NB4 (cell line): ENCODE measurements at regions not wholly inside any gene's neighbourhood (a gene's known extent, or its start where the extent isn't known, plus 50 kb on each side); places are given as distances from the start of the nearest gene placed in this dataset.

Experiments
- DNase-seq: peaks from one replicate; pipeline ENCODE4 v3.0.0; 2010; ENCODE audit warnings: low read depth
- H3K4me3 ChIP-seq: one replicate; pipeline ENCODE4 v1.5.1; 2011; ENCODE audit warnings: mild to moderate bottlenecking, low read depth, low read length, moderate library complexity
- MAX ChIP-seq: IDR thresholded peaks from 2 replicates; pipeline ENCODE4 v1.6.1; 2011; ENCODE audit warnings: low read depth, low read length
- MYC ChIP-seq: IDR thresholded peaks from 2 replicates; pipeline ENCODE4 v1.6.1; 2011; ENCODE audit warnings: low read depth, low read length
- POLR2A ChIP-seq: IDR thresholded peaks from 2 replicates; pipeline ENCODE4 v1.6.1; 2011; ENCODE audit warnings: mild to moderate bottlenecking; ENCODE audit not compliant: insufficient read length; ENCODE audit errors: extremely low read depth
- TF ChIP-seq, protein P1 (sequence below): IDR thresholded peaks from one replicate; pipeline ENCODE4 v1.5.1; 2012; ENCODE audit warnings: low read depth, low read length

DNA sequence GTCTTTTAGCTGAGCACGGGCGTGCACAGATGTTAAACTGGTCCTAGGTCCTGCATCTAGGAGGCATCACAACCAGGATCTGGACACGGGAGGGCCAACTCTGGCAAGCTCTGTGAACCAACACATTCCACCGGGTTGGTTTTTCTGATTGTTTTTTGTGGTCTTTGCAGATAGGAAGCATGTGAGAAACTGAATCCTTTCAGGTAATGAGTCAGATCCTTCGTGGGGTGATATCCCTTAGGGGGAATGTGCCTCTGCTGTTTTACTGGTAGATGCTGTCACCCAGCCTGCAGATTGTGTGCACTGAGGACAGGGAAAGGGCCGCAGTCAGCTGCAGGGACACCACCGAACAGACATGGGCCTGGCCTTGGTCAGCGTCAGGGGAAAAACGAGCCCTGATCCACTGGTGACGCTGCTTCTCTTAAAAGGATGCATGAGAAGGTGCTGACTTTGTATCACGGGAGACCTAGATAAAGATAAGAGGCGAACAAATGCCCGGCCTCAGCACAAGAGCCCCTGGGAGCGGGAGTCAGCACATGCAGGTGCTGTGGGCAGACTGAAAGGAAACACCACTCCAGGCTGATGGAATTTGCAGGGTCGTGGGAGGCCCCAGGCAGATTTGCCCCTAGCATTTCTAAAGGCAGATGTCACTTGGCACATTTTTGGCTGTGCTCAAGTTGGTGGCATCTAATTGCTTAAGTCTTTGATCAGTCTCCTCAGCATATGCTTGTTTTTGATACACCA lies 51.1 kb downstream of the DOP1B start:
- DNase-seq = peak; percentile 29
- TF ChIP-seq POLR2A (no peak), MYC (no peak), MAX (no peak)
- TF ChIP-seq, protein P1, sequence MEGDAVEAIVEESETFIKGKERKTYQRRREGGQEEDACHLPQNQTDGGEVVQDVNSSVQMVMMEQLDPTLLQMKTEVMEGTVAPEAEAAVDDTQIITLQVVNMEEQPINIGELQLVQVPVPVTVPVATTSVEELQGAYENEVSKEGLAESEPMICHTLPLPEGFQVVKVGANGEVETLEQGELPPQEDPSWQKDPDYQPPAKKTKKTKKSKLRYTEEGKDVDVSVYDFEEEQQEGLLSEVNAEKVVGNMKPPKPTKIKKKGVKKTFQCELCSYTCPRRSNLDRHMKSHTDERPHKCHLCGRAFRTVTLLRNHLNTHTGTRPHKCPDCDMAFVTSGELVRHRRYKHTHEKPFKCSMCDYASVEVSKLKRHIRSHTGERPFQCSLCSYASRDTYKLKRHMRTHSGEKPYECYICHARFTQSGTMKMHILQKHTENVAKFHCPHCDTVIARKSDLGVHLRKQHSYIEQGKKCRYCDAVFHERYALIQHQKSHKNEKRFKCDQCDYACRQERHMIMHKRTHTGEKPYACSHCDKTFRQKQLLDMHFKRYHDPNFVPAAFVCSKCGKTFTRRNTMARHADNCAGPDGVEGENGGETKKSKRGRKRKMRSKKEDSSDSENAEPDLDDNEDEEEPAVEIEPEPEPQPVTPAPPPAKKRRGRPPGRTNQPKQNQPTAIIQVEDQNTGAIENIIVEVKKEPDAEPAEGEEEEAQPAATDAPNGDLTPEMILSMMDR = no peak
- no peak overlapping the region for H3K4me3 ChIP-seq

GRCh38 chr21:36208326-36209013 lies 51.8 kb downstream of the DOP1B start:
- no peak overlapping the region for H3K4me3 ChIP-seq
- TF ChIP-seq, protein P1 = no peak
- no peak for TF ChIP-seq MAX
- TF ChIP-seq MYC = no peak
- no peak for TF ChIP-seq POLR2A
- no peak for DNase-seq

DNA sequence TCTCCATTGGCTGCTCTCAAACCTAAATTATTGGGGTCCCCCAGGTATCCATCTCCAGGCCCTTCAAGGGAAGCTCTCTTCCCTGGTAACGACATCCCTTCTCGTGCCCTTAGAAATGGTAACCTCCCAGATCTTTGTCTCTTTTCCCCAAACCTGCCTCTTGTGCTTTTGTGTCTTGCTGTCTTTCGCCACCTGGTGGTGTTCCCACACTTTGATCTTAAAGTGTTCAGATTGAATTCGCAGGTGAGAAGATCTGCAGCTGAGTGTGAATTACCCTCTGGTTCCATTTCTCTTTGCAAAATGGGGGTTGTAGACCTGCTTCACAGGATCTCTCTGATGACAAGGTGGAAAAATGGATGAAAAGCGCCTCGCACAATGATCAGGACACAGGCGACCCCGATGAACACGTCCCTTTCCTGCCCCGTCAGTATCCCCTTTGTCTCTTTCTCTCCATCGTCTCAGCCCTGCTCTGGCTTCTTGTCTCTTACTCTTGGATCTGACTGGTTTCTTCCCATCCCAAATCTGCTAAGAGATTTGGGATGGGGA lies 53.1 kb downstream of the DOP1B start:
- no peak overlapping the region for H3K4me3 ChIP-seq

DNA sequence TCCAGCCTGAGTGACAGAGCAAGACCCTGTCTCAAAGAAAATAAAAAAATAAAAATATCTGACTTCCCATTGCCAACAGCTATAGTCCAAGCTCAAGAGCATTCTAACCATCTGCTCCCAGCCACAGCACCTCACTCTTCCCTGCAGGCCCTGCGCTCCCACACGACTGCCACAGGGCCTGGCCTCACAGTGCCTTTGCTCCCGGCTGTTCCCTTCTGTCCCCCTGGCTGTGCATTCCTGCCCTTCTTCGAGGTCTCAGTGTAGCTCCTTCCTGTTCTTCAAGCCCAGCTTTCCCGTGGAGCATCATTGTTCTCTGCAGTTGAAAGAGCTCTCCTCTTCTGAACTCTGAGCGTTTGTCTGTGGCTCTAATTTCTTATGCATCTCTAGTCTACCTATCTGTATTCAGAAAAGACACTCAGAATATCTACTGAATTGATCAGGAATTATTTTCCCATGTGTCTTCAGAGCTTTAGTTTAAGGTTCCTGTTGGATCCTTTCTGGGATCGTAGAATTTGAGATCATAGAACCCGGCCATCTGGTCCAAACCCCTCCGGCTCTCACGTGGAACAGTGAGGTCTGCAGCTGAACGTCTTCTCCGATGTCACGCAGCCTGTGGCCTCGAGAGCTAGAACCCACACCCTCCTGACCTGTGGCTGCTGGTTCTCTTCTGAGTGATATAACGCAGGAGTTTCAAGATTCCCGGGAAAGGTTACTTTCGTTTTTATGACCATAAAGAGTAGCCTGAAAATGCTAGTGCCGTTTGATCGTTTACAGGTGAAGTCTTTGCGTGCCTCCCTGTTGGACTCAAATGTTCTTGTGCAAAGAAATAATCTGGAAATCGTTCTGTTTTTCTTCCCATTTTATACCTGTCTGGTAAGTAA lies 54.4 kb downstream of the DOP1B start:
- TF ChIP-seq MYC (no peak), POLR2A (no peak), MAX (no peak)
- TF ChIP-seq, protein P1 = no peak
- no peak overlapping the region for H3K4me3 ChIP-seq
- no peak for DNase-seq

More for the DNA sequence above, 53.1 kb downstream of the DOP1B start:
- TF ChIP-seq MAX = no peak
- no peak for TF ChIP-seq POLR2A
- TF ChIP-seq, protein P1 = peak; percentile 57
- TF ChIP-seq MYC = no peak
- peak; percentile 74 for DNase-seq

GRCh38 chr21:36211660-36212512 lies 55.3 kb downstream of the DOP1B start:
- DNase-seq = peak; percentile 25
- no peak for TF ChIP-seq MAX
- H3K4me3 ChIP-seq = no peak overlapping the region
